ENCODE measurements at regions not wholly inside any gene's neighbourhood (a gene's known extent, or its start where the extent isn't known, plus 50 kb on each side); places are given as distances from the start of the nearest gene placed in this dataset.

DNA sequence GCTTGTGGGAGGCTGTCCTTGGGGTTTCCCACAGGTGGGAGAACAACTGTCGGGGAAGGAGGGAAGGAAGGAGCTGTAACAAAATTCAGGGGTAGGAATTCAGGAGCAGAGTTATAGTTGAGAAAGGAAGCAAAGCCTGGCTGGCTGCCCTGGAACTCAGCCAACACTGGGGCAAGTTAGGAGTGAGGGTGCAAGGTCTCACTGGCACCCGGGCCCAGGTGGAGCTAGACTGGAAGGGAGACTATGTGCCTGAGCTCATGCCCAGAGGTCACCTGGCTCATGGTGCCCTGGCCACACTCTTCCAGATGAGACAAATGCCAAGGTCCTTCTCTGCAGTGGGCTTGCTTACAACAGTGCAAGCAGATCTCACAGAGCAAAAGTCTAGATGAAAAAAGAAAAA is 75.6 kb upstream of the ARHGAP28 start:
- no peaks in the 10 kb centered on the region for H3K36me3 Mint-ChIP-seq (ENCODE audit: insufficient read depth, unreplicated experiment)
- POLR2A ChIA-PET, result no interaction called here
- H3K27ac Mint-ChIP-seq (ENCODE audit: low read depth, unreplicated experiment), result no peak overlapping the region
- no peak for DNase-seq (ENCODE audit: unreplicated experiment)
- H3K4me3 Mint-ChIP-seq (ENCODE audit: unreplicated experiment), result no peak overlapping the region
- TF ChIP-seq CTCF (IDR thresholded peaks at IDR 0.05; ENCODE audit: unreplicated experiment), result no peak
- H3K4me1 Mint-ChIP-seq (ENCODE audit: insufficient read depth, unreplicated experiment), result peaks cover 12% of the 10 kb centered on the region
- CTCF ChIA-PET, result interaction anchor here (0.6 kb wide), 1 partner anchor 24 kb away, joined by 3 read pairs; no protein-coding TSS in a partner anchor
- H3K27me3 Mint-ChIP-seq (ENCODE audit: insufficient read depth, unreplicated experiment), result no peaks in the 10 kb centered on the region
- BruUV-seq (replicated peaks), result no TSS peak
- no peaks in the 10 kb centered on the region for H3K9me3 Mint-ChIP-seq (ENCODE audit: unreplicated experiment)
- intact Hi-C loops (cut with micrococcal nuclease), result no loop called here

GRCh38 chr18:6659963-6660725 is 69.4 kb upstream of the ARHGAP28 start:
- no peaks in the 10 kb centered on the region for H3K9me3 Mint-ChIP-seq (ENCODE audit: unreplicated experiment)
- POLR2A ChIA-PET, result no interaction called here

DNA sequence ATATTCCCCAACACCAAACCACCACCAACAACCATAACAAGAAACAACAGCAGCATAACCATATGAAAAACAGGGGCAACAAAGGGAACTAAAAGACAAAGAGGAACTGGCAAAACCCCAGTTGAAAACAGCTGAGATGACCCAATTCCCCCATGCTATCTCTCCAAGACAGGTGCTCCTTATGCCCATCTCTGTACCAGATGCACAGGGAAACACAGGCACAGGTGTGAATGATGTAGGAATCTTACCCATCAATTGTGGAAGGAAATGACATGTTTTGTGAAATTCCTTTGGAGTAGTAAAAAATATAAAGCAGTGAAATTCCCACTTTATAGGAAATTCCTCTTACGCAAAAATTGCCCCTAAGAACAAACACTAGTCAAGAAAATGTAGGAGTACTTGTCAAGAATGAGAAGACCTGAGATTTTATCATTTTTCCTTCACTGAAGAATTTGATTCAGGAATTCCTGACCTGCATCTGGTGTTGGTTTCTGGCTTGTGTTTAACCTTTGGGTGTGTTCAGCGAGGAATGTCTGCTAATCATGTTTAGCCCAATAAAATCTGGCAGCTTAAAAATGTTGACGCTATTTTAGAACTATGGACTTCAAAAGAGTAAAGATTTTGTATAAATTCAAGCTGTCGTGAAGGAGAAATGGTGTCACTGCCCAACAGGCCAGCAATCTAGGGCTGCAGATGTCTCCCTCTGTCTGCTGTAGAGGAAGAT is 67.7 kb upstream of the ARHGAP28 start:
- H3K9me3 Mint-ChIP-seq (ENCODE audit: unreplicated experiment), result no peaks in the 10 kb centered on the region
- ChIA-PET CTCF (interaction anchor here (0.6 to 1.6 kb wide), 5 partner anchors 11 to 1110 kb away, joined by 3 to 5 read pairs (median 4); no protein-coding TSS in a partner anchor), POLR2A (no interaction called here)
- H3K27me3 Mint-ChIP-seq (ENCODE audit: insufficient read depth, unreplicated experiment), result no peaks in the 10 kb centered on the region
- no TSS peak for BruUV-seq (replicated peaks)
- H3K4me1 Mint-ChIP-seq (ENCODE audit: insufficient read depth, unreplicated experiment), result peaks cover 22% of the 10 kb centered on the region
- H3K36me3 Mint-ChIP-seq (ENCODE audit: insufficient read depth, unreplicated experiment), result no peaks in the 10 kb centered on the region
- H3K4me3 Mint-ChIP-seq (ENCODE audit: unreplicated experiment), result no peak overlapping the region
- peak overlapping the region; percentile 63 for H3K27ac Mint-ChIP-seq (ENCODE audit: low read depth, unreplicated experiment)
- intact Hi-C loops (cut with micrococcal nuclease), result no loop called here
- DNase-seq (ENCODE audit: unreplicated experiment), result no peak
- TF ChIP-seq CTCF (IDR thresholded peaks at IDR 0.05; ENCODE audit: unreplicated experiment), result no peak

More at GRCh38 chr18:6659963-6660725, 69.4 kb upstream of the ARHGAP28 start:
- peaks cover 22% of the 10 kb centered on the region for H3K4me1 Mint-ChIP-seq (ENCODE audit: insufficient read depth, unreplicated experiment)
- peak; percentile 43 for DNase-seq (ENCODE audit: unreplicated experiment)
- no TSS peak for BruUV-seq (replicated peaks)
- no peaks in the 10 kb centered on the region for H3K27me3 Mint-ChIP-seq (ENCODE audit: insufficient read depth, unreplicated experiment)
- no peak overlapping the region for H3K27ac Mint-ChIP-seq (ENCODE audit: low read depth, unreplicated experiment)
- no peaks in the 10 kb centered on the region for H3K36me3 Mint-ChIP-seq (ENCODE audit: insufficient read depth, unreplicated experiment)
- no peak overlapping the region for H3K4me3 Mint-ChIP-seq (ENCODE audit: unreplicated experiment)
- TF ChIP-seq CTCF (IDR thresholded peaks at IDR 0.05; ENCODE audit: unreplicated experiment), result no peak
- CTCF ChIA-PET, result no interaction called here
- intact Hi-C loops (cut with micrococcal nuclease), result no loop called here

GRCh38 chr18:6666012-6666685 is 63.4 kb upstream of the ARHGAP28 start:
- intact Hi-C loops (cut with micrococcal nuclease), result no loop called here
- no TSS peak for BruUV-seq (replicated peaks)
- ChIA-PET CTCF (no interaction called here), POLR2A (no interaction called here)
- Mint-ChIP-seq H3K9me3 (ENCODE audit: unreplicated experiment) (no peaks in the 10 kb centered on the region), H3K4me3 (ENCODE audit: unreplicated experiment) (no peak overlapping the region), H3K36me3 (ENCODE audit: insufficient read depth, unreplicated experiment) (no peaks in the 10 kb centered on the region), H3K4me1 (ENCODE audit: insufficient read depth, unreplicated experiment) (peaks cover 14% of the 10 kb centered on the region), H3K27ac (ENCODE audit: low read depth, unreplicated experiment) (no peak overlapping the region), H3K27me3 (ENCODE audit: insufficient read depth, unreplicated experiment) (no peaks in the 10 kb centered on the region)
- no peak for TF ChIP-seq CTCF (IDR thresholded peaks at IDR 0.05; ENCODE audit: unreplicated experiment)
- DNase-seq (ENCODE audit: unreplicated experiment), result no peak

Measured in MCF 10A (cell line).